ENCODE measurements at regions not wholly inside any gene's neighbourhood (a gene's known extent, or its start where the extent isn't known, plus 50 kb on each side); places are given as distances from the start of the nearest gene placed in this dataset.

DNA sequence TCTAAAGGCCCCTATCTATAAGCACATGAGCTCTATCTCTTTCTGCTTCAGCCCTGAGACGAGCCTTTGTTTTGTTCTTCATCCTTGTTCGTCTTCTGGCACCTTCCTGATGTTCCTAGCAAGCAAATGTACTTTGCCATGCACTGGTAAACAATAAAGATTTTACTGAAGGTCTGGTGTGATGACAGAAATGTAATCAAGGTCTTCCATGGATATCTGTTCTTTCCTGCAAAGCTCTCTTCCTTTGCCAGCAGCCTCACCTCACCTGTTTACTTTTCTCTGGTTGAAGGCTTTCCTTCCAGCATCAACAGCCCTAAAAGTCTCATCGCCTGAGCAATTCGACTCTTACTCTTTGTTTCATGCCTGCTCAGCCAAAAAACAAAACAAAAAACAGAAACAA is 330.3 kb downstream of the PCNX1 start:
- Histone ChIP-seq H3K4me1 (peaks cover 0 to 6% (median 0%) of the 10 kb centered on the region in 4 donors), H3K36me3 (no peaks in the 10 kb centered on the region), H3K27me3 (no peaks in the 10 kb centered on the region), H3K4me3 (no peak overlapping the region), H3K9me3 (no peaks in the 10 kb centered on the region), H3K27ac (no peak overlapping the region)
- intact Hi-C loops (cut with DNase I; ENCODE audit: low total_unique reads): no loop called here
- TF ChIP-seq POLR2AphosphoS5 (IDR thresholded peaks at IDR 0.05): no peak
- TF ChIP-seq EP300 (IDR thresholded peaks at IDR 0.05): no peak
- no peak for TF ChIP-seq POLR2A (IDR thresholded peaks at IDR 0.05)
- TF ChIP-seq, protein P1, sequence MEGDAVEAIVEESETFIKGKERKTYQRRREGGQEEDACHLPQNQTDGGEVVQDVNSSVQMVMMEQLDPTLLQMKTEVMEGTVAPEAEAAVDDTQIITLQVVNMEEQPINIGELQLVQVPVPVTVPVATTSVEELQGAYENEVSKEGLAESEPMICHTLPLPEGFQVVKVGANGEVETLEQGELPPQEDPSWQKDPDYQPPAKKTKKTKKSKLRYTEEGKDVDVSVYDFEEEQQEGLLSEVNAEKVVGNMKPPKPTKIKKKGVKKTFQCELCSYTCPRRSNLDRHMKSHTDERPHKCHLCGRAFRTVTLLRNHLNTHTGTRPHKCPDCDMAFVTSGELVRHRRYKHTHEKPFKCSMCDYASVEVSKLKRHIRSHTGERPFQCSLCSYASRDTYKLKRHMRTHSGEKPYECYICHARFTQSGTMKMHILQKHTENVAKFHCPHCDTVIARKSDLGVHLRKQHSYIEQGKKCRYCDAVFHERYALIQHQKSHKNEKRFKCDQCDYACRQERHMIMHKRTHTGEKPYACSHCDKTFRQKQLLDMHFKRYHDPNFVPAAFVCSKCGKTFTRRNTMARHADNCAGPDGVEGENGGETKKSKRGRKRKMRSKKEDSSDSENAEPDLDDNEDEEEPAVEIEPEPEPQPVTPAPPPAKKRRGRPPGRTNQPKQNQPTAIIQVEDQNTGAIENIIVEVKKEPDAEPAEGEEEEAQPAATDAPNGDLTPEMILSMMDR (IDR thresholded peaks at IDR 0.05): no peak
- WGBS, 5 donors: 74 to 84% (median 81%) methylated on average over 4 of the region's 4 CpGs
- no peak for DNase-seq

DNA sequence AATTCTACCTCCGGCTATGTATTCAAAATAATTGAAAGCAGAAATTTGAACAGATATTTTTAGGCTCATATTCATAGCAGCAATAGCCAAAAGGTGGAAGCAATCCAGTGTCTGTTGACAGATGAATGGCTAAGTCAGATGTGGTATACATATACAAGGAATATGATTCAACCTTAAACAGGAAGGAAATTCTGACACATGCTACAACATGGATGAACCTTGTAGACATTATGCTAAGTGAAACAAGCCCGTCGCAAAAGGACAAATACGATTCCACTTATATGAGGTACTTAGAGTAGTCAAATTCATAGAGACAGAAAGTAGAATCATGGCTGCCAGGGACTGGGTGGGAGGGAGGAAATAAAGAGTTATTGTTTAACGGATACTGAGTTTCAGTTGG is 331.6 kb downstream of the PCNX1 start:
- TF ChIP-seq, protein P1 (IDR thresholded peaks at IDR 0.05): no peak
- no peak for TF ChIP-seq EP300 (IDR thresholded peaks at IDR 0.05)
- no peaks in the 10 kb centered on the region for H3K36me3 ChIP-seq
- intact Hi-C loops (cut with DNase I; ENCODE audit: low total_unique reads): no loop called here
- H3K27ac ChIP-seq: no peak overlapping the region
- H3K4me3 ChIP-seq: no peak overlapping the region
- no peaks in the 10 kb centered on the region for H3K9me3 ChIP-seq
- 83 to 91% (median 89%) methylated on average over 5 of the region's 5 CpGs for WGBS, 5 donors
- no peak for DNase-seq
- no peaks in the 10 kb centered on the region for H3K27me3 ChIP-seq
- H3K4me1 ChIP-seq: peaks cover 0 to 9% (median 0%) of the 10 kb centered on the region in 4 donors

DNA sequence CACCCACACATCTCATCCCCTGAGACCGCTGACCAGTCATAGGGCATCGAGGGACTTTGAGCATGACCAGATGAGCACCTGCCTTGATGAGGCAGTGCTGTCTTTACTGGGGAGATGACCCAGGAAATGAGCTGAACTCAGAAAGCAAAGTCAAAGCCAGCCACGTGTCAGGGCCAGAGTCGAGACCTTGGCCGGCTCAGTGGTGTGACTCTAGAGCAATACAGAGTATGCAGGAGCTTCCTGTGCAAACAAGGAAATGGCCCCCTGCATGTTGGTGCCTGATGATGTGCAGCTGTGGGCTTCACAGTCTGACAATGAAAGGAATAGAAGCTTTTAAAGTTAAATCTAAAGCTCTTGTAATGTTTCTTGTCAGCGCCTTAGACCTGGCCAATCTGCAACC is 332.9 kb downstream of the PCNX1 start:
- Histone ChIP-seq H3K4me1 (peaks cover 0 to 9% (median 0%) of the 10 kb centered on the region in 4 donors), H3K4me3 (no peak overlapping the region), H3K36me3 (no peaks in the 10 kb centered on the region), H3K27ac (no peak overlapping the region), H3K9me3 (no peaks in the 10 kb centered on the region), H3K27me3 (no peaks in the 10 kb centered on the region)
- intact Hi-C loops (cut with DNase I; ENCODE audit: low total_unique reads): no loop called here
- 59 to 77% (median 68%) methylated on average over 6 of the region's 6 CpGs for WGBS, 5 donors
- no peak for TF ChIP-seq POLR2AphosphoS5 (IDR thresholded peaks at IDR 0.05)
- TF ChIP-seq, protein P1 (IDR thresholded peaks at IDR 0.05): no peak
- TF ChIP-seq EP300 (IDR thresholded peaks at IDR 0.05): no peak
- TF ChIP-seq POLR2A (IDR thresholded peaks at IDR 0.05): no peak
- DNase-seq: no peak

DNA sequence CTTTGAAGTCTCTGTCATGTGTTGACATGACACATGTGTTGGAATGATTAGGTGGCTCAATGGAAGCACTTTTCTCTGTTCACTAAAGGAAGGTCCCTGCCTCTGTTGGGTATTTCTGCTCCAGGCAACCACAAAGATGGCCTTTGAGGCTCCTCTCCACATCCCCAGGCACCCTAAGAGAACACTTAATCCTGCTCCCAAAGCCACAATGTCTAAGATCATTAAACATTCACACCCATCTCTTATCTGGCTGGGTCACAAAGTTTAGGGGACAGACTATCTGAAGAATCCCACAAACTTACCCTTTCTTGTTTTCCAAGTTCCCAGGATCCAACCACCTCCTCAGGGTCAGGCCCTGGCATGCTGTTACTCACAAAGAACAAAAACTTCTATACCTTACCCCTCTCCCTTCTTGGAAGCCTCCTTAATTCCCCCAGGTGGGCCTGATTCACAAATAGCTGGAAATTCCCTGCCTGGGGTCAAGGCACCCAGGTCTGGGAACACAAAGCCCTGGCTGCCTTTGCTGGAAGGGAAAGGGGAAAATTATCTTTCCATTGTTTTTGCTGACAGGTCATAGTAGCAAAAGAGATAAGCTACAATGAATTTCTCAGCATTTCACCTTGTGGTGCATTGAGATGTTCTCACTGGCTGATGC is 333.7 kb downstream of the PCNX1 start:
- Histone ChIP-seq H3K4me1 (peaks cover 0 to 9% (median 0%) of the 10 kb centered on the region in 4 donors), H3K9me3 (no peaks in the 10 kb centered on the region)
- intact Hi-C loops (cut with DNase I; ENCODE audit: low total_unique reads): no loop called here

More for the DNA sequence above, 333.7 kb downstream of the PCNX1 start:
- no peaks in the 10 kb centered on the region for H3K36me3 ChIP-seq
- no peak for DNase-seq
- H3K27me3 ChIP-seq: no peaks in the 10 kb centered on the region
- H3K27ac ChIP-seq: no peak overlapping the region
- H3K4me3 ChIP-seq: no peak overlapping the region
- TF ChIP-seq POLR2A (IDR thresholded peaks at IDR 0.05) (no peak), EP300 (IDR thresholded peaks at IDR 0.05) (no peak), POLR2AphosphoS5 (IDR thresholded peaks at IDR 0.05) (no peak)
- TF ChIP-seq, protein P1 (IDR thresholded peaks at IDR 0.05): no peak

Measured in stomach (tissue), 8 donors.